ENCODE measurements at regions not wholly inside any gene's neighbourhood (a gene's known extent, or its start where the extent isn't known, plus 50 kb on each side); places are given as distances from the start of the nearest gene placed in this dataset.

DNA sequence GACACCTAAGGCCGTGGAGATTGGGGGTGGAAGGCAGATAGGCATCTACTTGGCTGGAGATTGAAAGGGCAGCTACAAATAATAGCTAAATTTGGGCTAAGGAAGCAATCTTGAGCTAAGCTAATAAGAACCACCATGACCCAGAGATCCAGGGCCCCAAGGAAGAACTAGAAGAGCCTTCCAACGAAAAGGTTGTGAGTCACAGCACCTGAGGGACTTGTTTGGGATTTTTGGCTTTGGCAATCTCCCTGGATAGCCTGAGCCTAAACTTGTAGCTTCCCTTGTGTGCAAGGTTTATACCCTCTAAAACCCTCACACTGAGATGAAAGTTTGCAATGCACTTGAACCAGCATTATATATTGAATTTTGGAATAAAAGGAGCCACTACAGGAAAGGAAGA is 364.0 kb upstream of the IL12A start:
- Mint-ChIP-seq H3K27me3 (peaks cover 4% of the 10 kb centered on the region), H3K36me3 (no peaks in the 10 kb centered on the region), H3K4me1 (ENCODE audit: unreplicated experiment) (peaks cover 6% of the 10 kb centered on the region), H3K4me3 (no peak overlapping the region), H3K27ac (no peak overlapping the region), H3K9me3 (no peaks in the 10 kb centered on the region)
- DNase-seq (ENCODE audit: extremely low spot score, unreplicated experiment), result no peak
- TF ChIP-seq CTCF (conservative IDR thresholded peaks at IDR 0.05), result no peak

DNA sequence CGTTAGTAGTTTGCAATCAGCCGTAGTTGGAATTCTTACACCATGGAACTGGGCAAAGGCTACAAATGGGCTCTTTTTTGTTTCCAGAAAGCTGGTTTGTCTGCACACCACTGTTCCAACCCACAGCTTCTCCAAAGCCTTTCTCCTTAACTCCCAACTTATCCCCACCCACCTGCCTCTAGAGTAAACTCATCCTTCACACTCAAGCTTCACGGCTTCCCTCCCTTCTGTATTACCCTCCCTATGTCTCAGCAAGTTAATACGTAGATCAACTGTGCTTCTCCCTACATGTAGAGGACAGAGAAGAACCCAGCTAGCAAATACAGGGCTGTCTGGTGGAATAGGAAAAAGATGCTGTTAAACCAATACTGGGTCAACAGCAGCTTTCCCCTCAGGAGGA is 363.0 kb upstream of the IL12A start:
- no peak overlapping the region for H3K27ac Mint-ChIP-seq
- peaks cover 4% of the 10 kb centered on the region for H3K27me3 Mint-ChIP-seq
- H3K36me3 Mint-ChIP-seq, result no peaks in the 10 kb centered on the region
- no peak for DNase-seq (ENCODE audit: extremely low spot score, unreplicated experiment)
- H3K4me3 Mint-ChIP-seq, result no peak overlapping the region
- no peak for TF ChIP-seq CTCF (conservative IDR thresholded peaks at IDR 0.05)
- H3K4me1 Mint-ChIP-seq (ENCODE audit: unreplicated experiment), result peaks cover 6% of the 10 kb centered on the region
- H3K9me3 Mint-ChIP-seq, result no peaks in the 10 kb centered on the region

DNA sequence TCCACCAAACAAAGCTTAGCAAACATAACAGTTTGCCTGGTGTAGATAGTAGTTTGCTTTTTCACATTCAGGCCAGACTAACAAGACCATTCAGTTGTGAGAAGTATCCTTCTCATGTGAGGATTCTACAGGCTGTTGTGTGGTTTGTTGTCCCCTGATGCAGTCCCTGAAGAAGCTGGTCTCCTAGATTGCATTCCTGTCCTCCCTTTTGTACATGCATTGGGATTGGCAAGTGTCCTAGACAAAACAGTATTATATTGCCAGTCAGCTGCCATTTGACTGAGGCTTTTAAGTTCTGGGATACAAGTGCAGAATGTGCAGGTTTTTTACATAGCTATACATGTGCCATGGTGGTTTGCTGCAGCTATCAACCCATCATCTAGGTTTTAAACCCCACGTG is 362.0 kb upstream of the IL12A start:
- Mint-ChIP-seq H3K36me3 (no peaks in the 10 kb centered on the region), H3K27me3 (peaks cover 4% of the 10 kb centered on the region), H3K4me1 (ENCODE audit: unreplicated experiment) (peaks cover 6% of the 10 kb centered on the region), H3K9me3 (no peaks in the 10 kb centered on the region), H3K27ac (no peak overlapping the region), H3K4me3 (no peak overlapping the region)
- no peak for DNase-seq (ENCODE audit: extremely low spot score, unreplicated experiment)
- TF ChIP-seq CTCF (conservative IDR thresholded peaks at IDR 0.05), result no peak

DNA sequence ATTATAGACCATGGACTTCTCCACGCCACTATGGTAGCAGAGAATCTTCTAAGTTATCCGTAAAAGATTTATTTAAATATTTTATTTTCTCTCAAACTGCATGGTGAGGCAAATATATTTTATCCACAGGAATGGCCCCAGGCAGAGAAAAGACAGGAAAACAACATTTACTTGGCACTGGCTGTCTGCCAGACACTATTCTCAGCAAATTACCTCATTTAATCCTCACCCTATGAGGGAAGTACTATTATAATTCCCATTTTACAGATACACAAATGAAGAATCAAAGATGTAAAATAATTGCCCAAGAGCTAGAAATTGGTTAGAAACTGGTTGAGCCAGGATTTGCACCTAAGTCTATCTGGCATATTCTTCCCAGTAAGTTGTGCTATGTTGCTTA is 361.4 kb upstream of the IL12A start:
- Mint-ChIP-seq H3K36me3 (no peaks in the 10 kb centered on the region), H3K27me3 (peaks cover 4% of the 10 kb centered on the region), H3K4me1 (ENCODE audit: unreplicated experiment) (no peaks in the 10 kb centered on the region), H3K4me3 (no peak overlapping the region), H3K27ac (no peak overlapping the region), H3K9me3 (no peaks in the 10 kb centered on the region)
- no peak for TF ChIP-seq CTCF (conservative IDR thresholded peaks at IDR 0.05)
- no peak for DNase-seq (ENCODE audit: extremely low spot score, unreplicated experiment)

DNA sequence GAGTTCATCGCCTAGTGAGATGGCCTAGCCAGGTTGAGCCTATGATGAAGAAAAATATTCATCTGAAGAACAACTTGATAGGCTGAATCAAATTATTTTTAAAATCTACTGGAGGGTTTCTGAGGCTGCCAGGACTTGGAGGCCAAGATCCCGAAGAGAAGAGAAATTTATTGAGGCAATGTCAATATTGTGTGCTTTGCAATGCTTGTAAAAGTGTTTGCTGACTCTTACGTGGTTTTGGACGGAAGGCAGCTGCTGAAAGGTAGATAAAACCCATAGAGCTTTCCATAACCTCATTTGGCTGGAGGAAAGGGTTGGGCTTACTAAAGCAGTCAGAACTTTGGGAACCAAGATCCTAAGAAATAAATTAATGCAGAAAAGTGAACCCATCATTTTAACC is 361.0 kb upstream of the IL12A start:
- Mint-ChIP-seq H3K4me3 (no peak overlapping the region), H3K27ac (no peak overlapping the region), H3K4me1 (ENCODE audit: unreplicated experiment) (no peaks in the 10 kb centered on the region), H3K9me3 (no peaks in the 10 kb centered on the region), H3K36me3 (no peaks in the 10 kb centered on the region), H3K27me3 (peaks cover 4% of the 10 kb centered on the region)
- TF ChIP-seq CTCF (conservative IDR thresholded peaks at IDR 0.05), result no peak
- no peak for DNase-seq (ENCODE audit: extremely low spot score, unreplicated experiment)
